Peyer's patch (tissue), 4 donors: ENCODE measurements at regions not wholly inside any gene's neighbourhood (a gene's known extent, or its start where the extent isn't known, plus 50 kb on each side); places are given as distances from the start of the nearest gene placed in this dataset.

Experiments
- CTCF ChIP-seq, 6 experiments: fragments of 450-650 bp in 4 of 6; fragments of 200-600 bp in 2 of 6; sonication (generic) in 1 of 6; IDR thresholded peaks; one replicate each; pipeline ENCODE4 v1.5.1; 2017 to 2019; ENCODE audit warnings: antibody characterized with exemption in 6 of 6, mild to moderate bottlenecking in 3 of 6, moderate library complexity in 1 of 6
- POLR2A ChIP-seq, 2 donors: fragments of 450-650 bp; IDR thresholded peaks; one replicate each; pipeline ENCODE4 v1.5.1; 2017; ENCODE audit warnings: antibody characterized with exemption in 2 of 2, mild to moderate bottlenecking in 2 of 2, moderate library complexity in 2 of 2

- TF ChIP-seq CTCF (IDR thresholded peaks at IDR 0.05) (no peak), POLR2A (IDR thresholded peaks at IDR 0.05) (no peak)
These were observed 497.0 kb downstream of the SQOR start for GRCh38 chr15:46131876-46132275.
